B cell (primary cell): ENCODE measurements at regions not wholly inside any gene's neighbourhood (a gene's known extent, or its start where the extent isn't known, plus 50 kb on each side); places are given as distances from the start of the nearest gene placed in this dataset.

ENCODE experiments used
- ATAC-seq: fragments of 200-7000 bp; cut with Tn5 transposase; one replicate; pipeline ENCODE4 v1.10.0; 2021; ENCODE audit warnings: low read depth, mild to moderate bottlenecking, moderate number of reproducible peaks, moderate library complexity
- CTCF ChIA-PET: fragments of 350-600 bp; sonication (Branson Sonifier 250); formaldehyde crosslinking; loops from one replicate; lab custom pipeline; 2021; ENCODE audit warnings: antibody characterized with exemption, inconsistent platforms; lab: Charles Lee
- POLR2A ChIA-PET: fragments of 350-600 bp; sonication (Branson Sonifier 250); formaldehyde crosslinking; loops from one replicate; lab custom pipeline; 2021; ENCODE audit warnings: antibody characterized with exemption; lab: Charles Lee
- DNase-seq: peaks from one replicate; pipeline ENCODE4 v3.0.0; 2013
- H2AFZ ChIP-seq: 2 replicates; pipeline ENCODE4 v1.6.1; 2012; ENCODE audit warnings: mild to moderate bottlenecking, low read depth, low read length; ENCODE audit not compliant: insufficient read depth, poor library complexity, severe bottlenecking
- H3K27ac ChIP-seq, 2 donors: 1 replicate in 1 of 2; 2 replicates in 1 of 2; pipeline ENCODE4 v1.5.1; 2012 to 2013; ENCODE audit warnings: low read length in 2 of 2, mild to moderate bottlenecking in 2 of 2, moderate library complexity in 1 of 2
- H3K27me3 ChIP-seq, 4 experiments: fragments of 200-600 bp in 1 of 4; sonication (generic) in 1 of 4; replicated peaks in 1 of 4; 1 replicate in 2 of 4; 2 replicates in 2 of 4; pipeline versions ENCODE4 v1.6.1 to v1.7.0; 2013 to 2016; ENCODE audit warnings: low read length in 3 of 4, mild to moderate bottlenecking in 2 of 4, mixed read lengths in 1 of 4, moderate library complexity in 1 of 4; ENCODE audit not compliant: insufficient read depth in 4 of 4, control insufficient read depth in 3 of 4; ENCODE audit errors: control extremely low read depth in 1 of 4
- H3K36me3 ChIP-seq, 2 experiments: replicated peaks in 1 of 2; 1 replicate in 1 of 2; 2 replicates in 1 of 2; pipeline versions ENCODE4 v1.6.1 to v1.7.1; 2013; ENCODE audit warnings: low read length in 1 of 2; ENCODE audit not compliant: insufficient read depth in 2 of 2, control insufficient read depth in 1 of 2; ENCODE audit errors: control extremely low read depth in 1 of 2, extremely low read depth in 1 of 2
- H3K4me1 ChIP-seq, 2 donors: fragments of 200-600 bp in 1 of 2; sonication (generic) in 1 of 2; 1 replicate in 1 of 2; 2 replicates in 1 of 2; pipeline versions ENCODE4 v1.5.1 to v1.6.1; 2013 to 2017; ENCODE audit warnings: low read length in 2 of 2; ENCODE audit not compliant: control insufficient read depth in 2 of 2, insufficient read depth in 2 of 2
- H3K4me2 ChIP-seq: replicated peaks from 2 replicates; pipeline ENCODE3; 2012; ENCODE audit warnings: mild to moderate bottlenecking, low read depth, low read length; ENCODE audit not compliant: poor library complexity, severe bottlenecking
- H3K4me3 ChIP-seq, 5 experiments: fragments of 200-600 bp in 1 of 5; sonication (generic) in 1 of 5; 1 replicate in 3 of 5; 2 replicates in 2 of 5; pipeline versions ENCODE4 v1.5.1 to v1.7.0; 2011 to 2016; ENCODE audit warnings: low read length in 4 of 5, mild to moderate bottlenecking in 4 of 5, low read depth in 2 of 5, control low read depth in 1 of 5, moderate library complexity in 1 of 5; ENCODE audit not compliant: insufficient read depth in 1 of 5; ENCODE audit errors: control extremely low read depth in 1 of 5, extremely low read depth in 1 of 5
- H3K79me2 ChIP-seq: fragments of 200-600 bp; sonication (generic); one replicate; pipeline ENCODE4 v1.6.0; 2016; ENCODE audit warnings: low read length; ENCODE audit not compliant: control insufficient read depth, insufficient read depth
- H3K9ac ChIP-seq: fragments of 200-600 bp; sonication (generic); 2 replicates; pipeline ENCODE4 v1.6.1; 2017; ENCODE audit warnings: mild to moderate bottlenecking, low read length, moderate library complexity
- H3K9me3 ChIP-seq, 3 donors: one replicate each; pipeline versions ENCODE4 v1.6.1 to v1.7.1; 2013; ENCODE audit warnings: low read length in 2 of 3; ENCODE audit not compliant: control insufficient read depth in 2 of 3, insufficient read depth in 1 of 3; ENCODE audit errors: control extremely low read depth in 1 of 3
- H4K20me1 ChIP-seq: 2 replicates; pipeline ENCODE4 v1.6.0; 2012; ENCODE audit warnings: mild to moderate bottlenecking, low read length; ENCODE audit not compliant: insufficient read depth, control insufficient read depth, poor library complexity, severe bottlenecking
- H3K27ac Mint-ChIP-seq: one replicate; pipeline ENCODE4 v1.8.0; 2021; ENCODE audit warnings: mixed read lengths
- H3K27me3 Mint-ChIP-seq: one replicate; pipeline ENCODE4 v1.8.0; 2021; ENCODE audit warnings: mixed read lengths
- H3K4me1 Mint-ChIP-seq: one replicate; pipeline ENCODE4 v1.8.0; 2021; ENCODE audit warnings: mixed read lengths
- H3K4me3 Mint-ChIP-seq: one replicate; pipeline ENCODE4 v1.8.0; 2021; ENCODE audit warnings: mixed read lengths
- H3K9me3 Mint-ChIP-seq: one replicate; pipeline ENCODE4 v1.8.0; 2022; ENCODE audit warnings: mixed read lengths; ENCODE audit not compliant: insufficient read depth
- CTCF ChIP-seq: fragments of 200-600 bp; IDR thresholded peaks from one replicate; pipeline ENCODE4 v1.8.0; 2022; ENCODE audit warnings: antibody characterized with exemption, mild to moderate bottlenecking
- EZH2 ChIP-seq: IDR thresholded peaks from 2 replicates; pipeline ENCODE4 v1.6.1; 2012; ENCODE audit warnings: borderline replicate concordance, low read depth, mild to moderate bottlenecking, moderate library complexity, low read length; ENCODE audit not compliant: insufficient read depth, poor library complexity, severe bottlenecking
- WGBS: methylation state at CpG from one replicate; pipeline ENCODE4 v1.1.5; 2013; ENCODE audit warnings: missing lambda C conversion rate; ENCODE audit not compliant: insufficient coverage; 5-methylcytosine and 5-hydroxymethylcytosine counted together
- intact Hi-C: fragments of 100-400 bp; cut with micrococcal nuclease; formaldehyde crosslinking; loops from one replicate; pipeline ENCODE4 v1.10.0; 2022

- no peak overlapping the region for H3K27ac ChIP-seq
- H3K9ac ChIP-seq, result no peak overlapping the region
- H3K4me1 ChIP-seq, result no peaks in the 10 kb centered on the region
- ATAC-seq (no peak), DNase-seq (no peak)
- no peaks in the 10 kb centered on the region for H3K79me2 ChIP-seq
- Mint-ChIP-seq H3K9me3 (peaks cover under 1% of the 10 kb centered on the region), H3K4me3 (no peak overlapping the region), H3K27me3 (peaks cover 22% of the 10 kb centered on the region), H3K27ac (no peak overlapping the region), H3K4me1 (peaks cover 2% of the 10 kb centered on the region)
- H4K20me1 ChIP-seq, result no peaks in the 10 kb centered on the region
- no peak overlapping the region for H3K4me2 ChIP-seq
- no peak overlapping the region for H2AFZ ChIP-seq
- CTCF ChIA-PET, result no interaction called here
- no peak overlapping the region for H3K4me3 ChIP-seq
- WGBS, result 88% methylated on average over 10 of the region's 11 CpGs
- intact Hi-C loops, result no loop called here
- no peak for TF ChIP-seq EZH2
- TF ChIP-seq CTCF, result no peak
- no peaks in the 10 kb centered on the region for H3K9me3 ChIP-seq
- H3K36me3 ChIP-seq, result no peaks in the 10 kb centered on the region
- H3K27me3 ChIP-seq, result peaks cover 0 to 10% (median 0%) of the 10 kb centered on the region in 4 experiments
- POLR2A ChIA-PET, result no interaction called here
Measured at GRCh38 chr21:39037807-39038405, 145.3 kb downstream of the PSMG1 start.

- Mint-ChIP-seq H3K4me1 (peaks cover 2% of the 10 kb centered on the region), H3K27ac (no peak overlapping the region), H3K4me3 (no peak overlapping the region), H3K27me3 (peaks cover 19% of the 10 kb centered on the region), H3K9me3 (no peaks in the 10 kb centered on the region)
- no peaks in the 10 kb centered on the region for H3K79me2 ChIP-seq
- H3K4me3 ChIP-seq, result no peak overlapping the region
- H3K4me1 ChIP-seq, result no peaks in the 10 kb centered on the region
- CTCF ChIA-PET, result no interaction called here
- no peak overlapping the region for H2AFZ ChIP-seq
- no peak for TF ChIP-seq CTCF
- TF ChIP-seq EZH2, result no peak
- H4K20me1 ChIP-seq, result no peaks in the 10 kb centered on the region
- no peaks in the 10 kb centered on the region for H3K36me3 ChIP-seq
- DNase-seq (no peak), ATAC-seq (no peak)
- 60% methylated on average over 7 of the region's 8 CpGs for WGBS
- no peak overlapping the region for H3K9ac ChIP-seq
- POLR2A ChIA-PET, result no interaction called here
- intact Hi-C loops, result no loop called here
- H3K9me3 ChIP-seq, result no peaks in the 10 kb centered on the region
- no peak overlapping the region for H3K4me2 ChIP-seq
- H3K27ac ChIP-seq, result no peak overlapping the region
- peaks cover 0 to 10% (median 0%) of the 10 kb centered on the region in 4 experiments for H3K27me3 ChIP-seq
Measured at GRCh38 chr21:39036581-39036980, 146.7 kb downstream of the PSMG1 start.
